ENCODE measurements at regions not wholly inside any gene's neighbourhood (a gene's known extent, or its start where the extent isn't known, plus 50 kb on each side); places are given as distances from the start of the nearest gene placed in this dataset.

DNA sequence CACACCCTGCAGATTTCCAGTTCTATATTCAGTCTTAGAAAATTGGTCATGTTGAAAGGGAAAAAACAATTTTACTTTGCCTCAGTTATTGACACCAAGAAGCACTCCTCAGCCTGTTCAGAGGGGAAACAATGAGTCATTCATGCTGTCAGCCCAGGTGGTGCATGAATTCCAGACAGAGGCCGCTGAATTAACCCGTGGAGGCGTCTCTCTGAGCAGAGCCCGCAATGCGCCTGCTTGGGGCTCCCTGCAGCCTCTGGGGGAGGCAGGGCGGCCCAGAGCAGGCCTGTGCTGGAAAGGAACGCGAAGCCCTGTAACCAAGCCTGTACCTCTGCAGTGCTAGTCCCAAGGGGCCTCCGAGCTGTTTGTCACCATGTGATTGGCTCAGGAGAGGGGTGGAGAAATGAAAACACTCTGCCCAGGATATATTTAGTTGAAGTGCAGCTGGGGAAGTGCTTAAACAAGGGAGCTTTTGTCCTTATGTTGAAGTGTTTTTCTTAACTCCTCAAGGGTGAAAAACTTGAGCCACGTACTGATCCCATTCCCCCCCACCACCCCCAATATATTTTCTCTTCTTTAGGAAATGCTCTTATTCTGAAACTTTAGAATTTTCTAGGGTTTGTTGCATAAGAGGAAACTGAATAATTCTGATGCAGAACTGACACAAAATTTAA, 68.3 kb upstream of the CHD2 start (continued):
- TF ChIP-seq, protein P1, sequence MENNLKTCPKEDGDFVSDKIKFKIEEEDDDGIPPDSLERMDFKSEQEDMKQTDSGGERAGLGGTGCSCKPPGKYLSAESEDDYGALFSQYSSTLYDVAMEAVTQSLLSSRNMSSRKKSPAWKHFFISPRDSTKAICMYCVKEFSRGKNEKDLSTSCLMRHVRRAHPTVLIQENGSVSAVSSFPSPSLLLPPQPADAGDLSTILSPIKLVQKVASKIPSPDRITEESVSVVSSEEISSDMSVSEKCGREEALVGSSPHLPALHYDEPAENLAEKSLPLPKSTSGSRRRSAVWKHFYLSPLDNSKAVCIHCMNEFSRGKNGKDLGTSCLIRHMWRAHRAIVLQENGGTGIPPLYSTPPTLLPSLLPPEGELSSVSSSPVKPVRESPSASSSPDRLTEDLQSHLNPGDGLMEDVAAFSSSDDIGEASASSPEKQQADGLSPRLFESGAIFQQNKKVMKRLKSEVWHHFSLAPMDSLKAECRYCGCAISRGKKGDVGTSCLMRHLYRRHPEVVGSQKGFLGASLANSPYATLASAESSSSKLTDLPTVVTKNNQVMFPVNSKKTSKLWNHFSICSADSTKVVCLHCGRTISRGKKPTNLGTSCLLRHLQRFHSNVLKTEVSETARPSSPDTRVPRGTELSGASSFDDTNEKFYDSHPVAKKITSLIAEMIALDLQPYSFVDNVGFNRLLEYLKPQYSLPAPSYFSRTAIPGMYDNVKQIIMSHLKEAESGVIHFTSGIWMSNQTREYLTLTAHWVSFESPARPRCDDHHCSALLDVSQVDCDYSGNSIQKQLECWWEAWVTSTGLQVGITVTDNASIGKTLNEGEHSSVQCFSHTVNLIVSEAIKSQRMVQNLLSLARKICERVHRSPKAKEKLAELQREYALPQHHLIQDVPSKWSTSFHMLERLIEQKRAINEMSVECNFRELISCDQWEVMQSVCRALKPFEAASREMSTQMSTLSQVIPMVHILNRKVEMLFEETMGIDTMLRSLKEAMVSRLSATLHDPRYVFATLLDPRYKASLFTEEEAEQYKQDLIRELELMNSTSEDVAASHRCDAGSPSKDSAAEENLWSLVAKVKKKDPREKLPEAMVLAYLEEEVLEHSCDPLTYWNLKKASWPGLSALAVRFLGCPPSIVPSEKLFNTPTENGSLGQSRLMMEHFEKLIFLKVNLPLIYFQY (CRISPR knock-in tag; IDR thresholded peaks at IDR 0.05; ENCODE audit: borderline replicate concordance) = peak; percentile 79; the same call in 1 of the 2 replicates
- no peak for TF ChIP-seq MTF2 (CRISPR knock-in tag; IDR thresholded peaks at IDR 0.05; ENCODE audit: borderline replicate concordance)
- TF ChIP-seq, protein P2, sequence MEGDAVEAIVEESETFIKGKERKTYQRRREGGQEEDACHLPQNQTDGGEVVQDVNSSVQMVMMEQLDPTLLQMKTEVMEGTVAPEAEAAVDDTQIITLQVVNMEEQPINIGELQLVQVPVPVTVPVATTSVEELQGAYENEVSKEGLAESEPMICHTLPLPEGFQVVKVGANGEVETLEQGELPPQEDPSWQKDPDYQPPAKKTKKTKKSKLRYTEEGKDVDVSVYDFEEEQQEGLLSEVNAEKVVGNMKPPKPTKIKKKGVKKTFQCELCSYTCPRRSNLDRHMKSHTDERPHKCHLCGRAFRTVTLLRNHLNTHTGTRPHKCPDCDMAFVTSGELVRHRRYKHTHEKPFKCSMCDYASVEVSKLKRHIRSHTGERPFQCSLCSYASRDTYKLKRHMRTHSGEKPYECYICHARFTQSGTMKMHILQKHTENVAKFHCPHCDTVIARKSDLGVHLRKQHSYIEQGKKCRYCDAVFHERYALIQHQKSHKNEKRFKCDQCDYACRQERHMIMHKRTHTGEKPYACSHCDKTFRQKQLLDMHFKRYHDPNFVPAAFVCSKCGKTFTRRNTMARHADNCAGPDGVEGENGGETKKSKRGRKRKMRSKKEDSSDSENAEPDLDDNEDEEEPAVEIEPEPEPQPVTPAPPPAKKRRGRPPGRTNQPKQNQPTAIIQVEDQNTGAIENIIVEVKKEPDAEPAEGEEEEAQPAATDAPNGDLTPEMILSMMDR (CRISPR knock-in tag; IDR thresholded peaks at IDR 0.05) = peak; percentile 31
- TF ChIP-seq ERF (CRISPR knock-in tag; IDR thresholded peaks at IDR 0.05) = peak; percentile 54; the same call in 1 of the 2 replicates
- peak; percentile 93 for TF ChIP-seq ZNF335 (CRISPR knock-in tag; IDR thresholded peaks at IDR 0.05)
- 0 out of 2 replicates have a peak, but pooled peaks have one; percentile 57 for TF ChIP-seq SMAD3 (CRISPR knock-in tag; IDR thresholded peaks at IDR 0.05)
- TF ChIP-seq ZNF496 (CRISPR knock-in tag; IDR thresholded peaks at IDR 0.05; ENCODE audit: insufficient replicate concordance) = no peak
- TF ChIP-seq ZNF326 (CRISPR knock-in tag; IDR thresholded peaks at IDR 0.05; ENCODE audit: borderline replicate concordance) = no peak
- TF ChIP-seq ZNF354B (CRISPR knock-in tag; IDR thresholded peaks at IDR 0.05) = no peak
- no peak for TF ChIP-seq ZIK1 (CRISPR knock-in tag; IDR thresholded peaks at IDR 0.05; ENCODE audit: borderline replicate concordance, low read depth)
- no peak for TF ChIP-seq ZNF34 (CRISPR knock-in tag; IDR thresholded peaks at IDR 0.05; ENCODE audit: borderline replicate concordance)
- TF ChIP-seq, protein P3, sequence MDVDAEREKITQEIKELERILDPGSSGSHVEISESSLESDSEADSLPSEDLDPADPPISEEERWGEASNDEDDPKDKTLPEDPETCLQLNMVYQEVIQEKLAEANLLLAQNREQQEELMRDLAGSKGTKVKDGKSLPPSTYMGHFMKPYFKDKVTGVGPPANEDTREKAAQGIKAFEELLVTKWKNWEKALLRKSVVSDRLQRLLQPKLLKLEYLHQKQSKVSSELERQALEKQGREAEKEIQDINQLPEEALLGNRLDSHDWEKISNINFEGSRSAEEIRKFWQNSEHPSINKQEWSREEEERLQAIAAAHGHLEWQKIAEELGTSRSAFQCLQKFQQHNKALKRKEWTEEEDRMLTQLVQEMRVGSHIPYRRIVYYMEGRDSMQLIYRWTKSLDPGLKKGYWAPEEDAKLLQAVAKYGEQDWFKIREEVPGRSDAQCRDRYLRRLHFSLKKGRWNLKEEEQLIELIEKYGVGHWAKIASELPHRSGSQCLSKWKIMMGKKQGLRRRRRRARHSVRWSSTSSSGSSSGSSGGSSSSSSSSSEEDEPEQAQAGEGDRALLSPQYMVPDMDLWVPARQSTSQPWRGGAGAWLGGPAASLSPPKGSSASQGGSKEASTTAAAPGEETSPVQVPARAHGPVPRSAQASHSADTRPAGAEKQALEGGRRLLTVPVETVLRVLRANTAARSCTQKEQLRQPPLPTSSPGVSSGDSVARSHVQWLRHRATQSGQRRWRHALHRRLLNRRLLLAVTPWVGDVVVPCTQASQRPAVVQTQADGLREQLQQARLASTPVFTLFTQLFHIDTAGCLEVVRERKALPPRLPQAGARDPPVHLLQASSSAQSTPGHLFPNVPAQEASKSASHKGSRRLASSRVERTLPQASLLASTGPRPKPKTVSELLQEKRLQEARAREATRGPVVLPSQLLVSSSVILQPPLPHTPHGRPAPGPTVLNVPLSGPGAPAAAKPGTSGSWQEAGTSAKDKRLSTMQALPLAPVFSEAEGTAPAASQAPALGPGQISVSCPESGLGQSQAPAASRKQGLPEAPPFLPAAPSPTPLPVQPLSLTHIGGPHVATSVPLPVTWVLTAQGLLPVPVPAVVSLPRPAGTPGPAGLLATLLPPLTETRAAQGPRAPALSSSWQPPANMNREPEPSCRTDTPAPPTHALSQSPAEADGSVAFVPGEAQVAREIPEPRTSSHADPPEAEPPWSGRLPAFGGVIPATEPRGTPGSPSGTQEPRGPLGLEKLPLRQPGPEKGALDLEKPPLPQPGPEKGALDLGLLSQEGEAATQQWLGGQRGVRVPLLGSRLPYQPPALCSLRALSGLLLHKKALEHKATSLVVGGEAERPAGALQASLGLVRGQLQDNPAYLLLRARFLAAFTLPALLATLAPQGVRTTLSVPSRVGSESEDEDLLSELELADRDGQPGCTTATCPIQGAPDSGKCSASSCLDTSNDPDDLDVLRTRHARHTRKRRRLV (CRISPR knock-in tag; IDR thresholded peaks at IDR 0.05) = no peak
- no peak; the same call in 1 of the 2 replicates for TF ChIP-seq MEIS2 (CRISPR knock-in tag; IDR thresholded peaks at IDR 0.05)
- no peak for TF ChIP-seq ZC3H13 (CRISPR knock-in tag; IDR thresholded peaks at IDR 0.05)
- no peak for TF ChIP-seq HHEX (CRISPR knock-in tag; IDR thresholded peaks at IDR 0.05)
- TF ChIP-seq KDM6A (CRISPR knock-in tag; IDR thresholded peaks at IDR 0.05; ENCODE audit: low read depth) = no peak; the same call in 1 of the 2 replicates
- TF ChIP-seq PHF21A (CRISPR knock-in tag; IDR thresholded peaks at IDR 0.05) = peak; percentile 97
- peak; percentile 43; the same call in 1 of the 2 replicates for TF ChIP-seq ZSCAN25 (CRISPR knock-in tag; IDR thresholded peaks at IDR 0.05)
- peak; percentile 42 for TF ChIP-seq ZNF883 (CRISPR knock-in tag; IDR thresholded peaks at IDR 0.05; ENCODE audit: not compliant biosample characterization)
- peak; percentile 77 for TF ChIP-seq HDAC1 (CRISPR knock-in tag; IDR thresholded peaks at IDR 0.05)
